Neural cell (in vitro differentiated cells): ENCODE measurements at regions not wholly inside any gene's neighbourhood (a gene's known extent, or its start where the extent isn't known, plus 50 kb on each side); places are given as distances from the start of the nearest gene placed in this dataset.

Experiments
- CTCF ChIP-seq: fragments of 450-650 bp; IDR thresholded peaks from 2 replicates; pipeline ENCODE4 v1.5.1; 2014; ENCODE audit warnings: antibody characterized with exemption, mild to moderate bottlenecking, moderate library complexity; ENCODE audit not compliant: poor library complexity, severe bottlenecking
- EP300 ChIP-seq: fragments of 450-650 bp; conservative IDR thresholded peaks from 2 replicates; pipeline ENCODE4 v1.6.1; 2014; ENCODE audit warnings: antibody characterized with exemption, mild to moderate bottlenecking, moderate library complexity; ENCODE audit not compliant: poor library complexity, severe bottlenecking
- EZH2 ChIP-seq: fragments of 200-600, 300-800 bp; shearing (Covaris generic), sonication (generic); IDR thresholded peaks from 2 replicates; pipeline ENCODE4 v1.6.1; 2014; ENCODE audit warnings: antibody characterized with exemption, low read length, borderline replicate concordance, mild to moderate bottlenecking; ENCODE audit not compliant: insufficient read depth, poor library complexity, severe bottlenecking
- MXI1 ChIP-seq: fragments of 450-650 bp; conservative IDR thresholded peaks from 2 replicates; pipeline ENCODE4 v1.6.1; 2014; ENCODE audit warnings: antibody characterized with exemption, mild to moderate bottlenecking; ENCODE audit not compliant: poor library complexity, severe bottlenecking
- POLR2AphosphoS5 ChIP-seq: IDR thresholded peaks from 2 replicates; pipeline ENCODE4 v1.6.1; 2012
- SMC3 ChIP-seq: fragments of 450-650 bp; conservative IDR thresholded peaks from 2 replicates; pipeline ENCODE4 v1.6.1; 2014; ENCODE audit warnings: antibody characterized with exemption, mild to moderate bottlenecking, moderate library complexity; ENCODE audit not compliant: poor library complexity
- TAF1 ChIP-seq: IDR thresholded peaks from 2 replicates; pipeline ENCODE4 v1.6.1; 2012; ENCODE audit warnings: low read depth

- TF ChIP-seq CTCF (no peak), EZH2 (no peak), SMC3 (no peak), MXI1 (no peak), EP300 (no peak), TAF1 (no peak), POLR2AphosphoS5 (no peak)
These were observed 529.1 kb upstream of the BRINP1 start for GRCh38 chr9:119898316-119898715.
